Activated gamma-delta T cell treated with Interleukin-2 at 50 U/mL for 16 hours (primary cell): ENCODE measurements at regions not wholly inside any gene's neighbourhood (a gene's known extent, or its start where the extent isn't known, plus 50 kb on each side); places are given as distances from the start of the nearest gene placed in this dataset.
"Not testable (repeated sequence)": the region's sequence is repeated elsewhere in the genome, so short reads cannot be mapped to it uniquely, and the experiment has no call there.

Experiments used
- DNase-seq: peaks from one replicate; pipeline ENCODE4 v3.0.0-alpha.2; 2020

GRCh38 chr21:28636752-28637691 lies 355.7 kb downstream of the LTN1 start:
- DNase-seq: no peak

GRCh38 chr21:28635541-28635940 lies 357.1 kb downstream of the LTN1 start:
- no peak for DNase-seq

GRCh38 chr21:28633839-28634555 lies 358.7 kb downstream of the LTN1 start:
- DNase-seq: no peak

GRCh38 chr21:28632755-28633408 lies 359.8 kb downstream of the LTN1 start:
- no peak for DNase-seq

- no peak for DNase-seq
These were observed 365.0 kb downstream of the LTN1 start for GRCh38 chr21:28627691-28628090.

- no peak for DNase-seq
These were observed 365.4 kb downstream of the LTN1 start for GRCh38 chr21:28627261-28627660.

- DNase-seq: no peak
These were observed 368.1 kb downstream of the LTN1 start for GRCh38 chr21:28624626-28625025.

- DNase-seq: no peak
These were observed 375.4 kb downstream of the LTN1 start for GRCh38 chr21:28617300-28617699.

- DNase-seq: no peak
These were observed 377.4 kb downstream of the LTN1 start for GRCh38 chr21:28615276-28615675.

- no peak for DNase-seq
These were observed 377.9 kb downstream of the LTN1 start for GRCh38 chr21:28614791-28615190.

GRCh38 chr21:28608646-28609045 lies 384.0 kb downstream of the LTN1 start:
- no peak for DNase-seq

GRCh38 chr21:28607545-28607944 lies 385.1 kb downstream of the LTN1 start:
- no peak for DNase-seq

GRCh38 chr21:28604946-28605537 lies 387.6 kb downstream of the LTN1 start:
- DNase-seq: no peak

- no peak for DNase-seq
These were observed 390.1 kb downstream of the LTN1 start for GRCh38 chr21:28602546-28602945.

- DNase-seq: no peak
These were observed 394.5 kb downstream of the LTN1 start for GRCh38 chr21:28598214-28598613.

- DNase-seq: no peak
These were observed 400.3 kb downstream of the LTN1 start for GRCh38 chr21:28592205-28592865.

GRCh38 chr21:28590676-28591075 lies 402.0 kb downstream of the LTN1 start:
- no peak for DNase-seq

GRCh38 chr21:28590026-28590425 lies 402.7 kb downstream of the LTN1 start:
- DNase-seq: no peak

GRCh38 chr21:28588997-28589396 lies 403.7 kb downstream of the LTN1 start:
- DNase-seq: no peak

GRCh38 chr21:28587748-28588147 lies 404.9 kb downstream of the LTN1 start:
- DNase-seq: no peak

- DNase-seq: no peak
These were observed 410.7 kb downstream of the LTN1 start for GRCh38 chr21:28581976-28582375.

- not testable (repeated sequence) for DNase-seq
These were observed 411.4 kb downstream of the LTN1 start for GRCh38 chr21:28581311-28581731.

- no peak for DNase-seq
These were observed 412.1 kb downstream of the LTN1 start for GRCh38 chr21:28580585-28580984.
